ENCODE measurements at regions not wholly inside any gene's neighbourhood (a gene's known extent, or its start where the extent isn't known, plus 50 kb on each side); places are given as distances from the start of the nearest gene placed in this dataset.

DNA sequence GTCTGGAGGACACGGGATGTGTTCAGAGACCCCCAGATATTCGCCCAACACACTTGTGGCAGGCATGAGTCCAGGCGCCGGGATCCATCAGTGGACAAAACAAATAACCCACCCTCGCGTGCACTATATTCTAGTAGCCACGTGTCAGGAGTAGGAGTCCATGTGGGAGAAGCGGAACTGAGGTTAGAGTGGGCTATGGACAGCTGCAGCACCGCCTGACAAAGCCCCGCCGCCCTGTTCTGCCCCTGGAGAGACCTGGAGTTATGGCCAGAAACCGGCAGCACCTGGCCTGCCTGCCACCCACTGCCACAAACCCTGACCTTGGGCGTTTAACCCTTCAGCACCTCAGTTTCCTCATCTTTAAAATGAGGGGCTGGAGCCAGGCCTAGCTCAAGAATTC, 181.0 kb upstream of the RNF32 start:
- Histone ChIP-seq H3K27me3 (ENCODE audit: insufficient read depth, poor library complexity, severe bottlenecking) (peaks cover 5% of the 10 kb centered on the region), H3K9me3 (ENCODE audit: severe bottlenecking) (no peaks in the 10 kb centered on the region), H3K27ac (ENCODE audit: poor library complexity, severe bottlenecking) (no peak overlapping the region), H3K4me3 (ENCODE audit: severe bottlenecking) (no peak overlapping the region), H3K36me3 (ENCODE audit: low read depth) (no peaks in the 10 kb centered on the region), H3K4me1 (ENCODE audit: insufficient read depth, poor library complexity, severe bottlenecking) (no peaks in the 10 kb centered on the region)
- no peak for TF ChIP-seq CTCF (IDR thresholded peaks at IDR 0.05; ENCODE audit: poor library complexity, severe bottlenecking)
- ATAC-seq (ENCODE audit: low read depth) (no peak), DNase-seq (ENCODE audit: low spot score) (no peak)

GRCh38 chr7:156459067-156459466, 181.5 kb upstream of the RNF32 start:
- no peak for TF ChIP-seq CTCF (IDR thresholded peaks at IDR 0.05; ENCODE audit: poor library complexity, severe bottlenecking)
- ATAC-seq (ENCODE audit: low read depth) (no peak), DNase-seq (ENCODE audit: low spot score) (no peak)
- Histone ChIP-seq H3K4me1 (ENCODE audit: insufficient read depth, poor library complexity, severe bottlenecking) (no peaks in the 10 kb centered on the region), H3K9me3 (ENCODE audit: severe bottlenecking) (no peaks in the 10 kb centered on the region), H3K27me3 (ENCODE audit: insufficient read depth, poor library complexity, severe bottlenecking) (peaks cover 5% of the 10 kb centered on the region), H3K4me3 (ENCODE audit: severe bottlenecking) (no peak overlapping the region), H3K36me3 (ENCODE audit: low read depth) (no peaks in the 10 kb centered on the region), H3K27ac (ENCODE audit: poor library complexity, severe bottlenecking) (no peak overlapping the region)

GRCh38 chr7:156458011-156458410, 182.6 kb upstream of the RNF32 start:
- TF ChIP-seq CTCF (IDR thresholded peaks at IDR 0.05; ENCODE audit: poor library complexity, severe bottlenecking): no peak
- Histone ChIP-seq H3K4me3 (ENCODE audit: severe bottlenecking) (no peak overlapping the region), H3K9me3 (ENCODE audit: severe bottlenecking) (no peaks in the 10 kb centered on the region), H3K36me3 (ENCODE audit: low read depth) (no peaks in the 10 kb centered on the region), H3K27ac (ENCODE audit: poor library complexity, severe bottlenecking) (no peak overlapping the region), H3K4me1 (ENCODE audit: insufficient read depth, poor library complexity, severe bottlenecking) (no peaks in the 10 kb centered on the region), H3K27me3 (ENCODE audit: insufficient read depth, poor library complexity, severe bottlenecking) (peaks cover 5% of the 10 kb centered on the region)
- no peak for DNase-seq (ENCODE audit: low spot score)
- ATAC-seq (ENCODE audit: low read depth): no peak

DNA sequence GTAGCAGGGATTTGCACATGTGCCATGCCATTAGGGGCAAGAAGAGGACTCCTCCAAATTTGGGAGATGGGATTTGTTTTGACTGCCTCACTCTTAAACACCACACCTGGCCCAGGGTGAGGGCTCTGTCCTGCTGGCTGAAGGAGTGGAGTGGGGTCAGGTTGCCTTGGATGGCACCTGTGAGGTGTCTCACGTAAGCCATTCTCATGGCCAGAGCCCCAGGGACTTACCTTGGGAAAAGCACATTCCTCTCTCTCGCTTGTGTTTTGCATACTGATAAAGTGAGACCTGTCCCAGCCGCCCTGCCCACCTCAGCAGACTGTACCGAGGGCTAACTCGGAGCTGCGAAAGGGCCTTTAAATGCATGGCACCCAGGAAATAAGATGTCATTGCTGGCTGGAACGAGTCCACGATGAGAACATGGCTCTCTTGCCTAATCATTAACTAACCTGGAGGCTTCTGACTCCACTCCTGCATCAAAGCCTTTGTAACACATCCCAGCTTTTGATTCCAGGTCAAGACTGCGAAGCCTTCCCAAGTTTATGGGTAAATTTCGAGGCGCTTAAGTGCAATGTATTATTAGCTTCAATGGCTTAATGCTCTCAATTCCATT, 184.0 kb upstream of the RNF32 start:
- Histone ChIP-seq H3K9me3 (ENCODE audit: severe bottlenecking) (no peaks in the 10 kb centered on the region), H3K4me1 (ENCODE audit: insufficient read depth, poor library complexity, severe bottlenecking) (no peaks in the 10 kb centered on the region), H3K27ac (ENCODE audit: poor library complexity, severe bottlenecking) (no peak overlapping the region), H3K36me3 (ENCODE audit: low read depth) (no peaks in the 10 kb centered on the region), H3K27me3 (ENCODE audit: insufficient read depth, poor library complexity, severe bottlenecking) (peaks cover 5% of the 10 kb centered on the region), H3K4me3 (ENCODE audit: severe bottlenecking) (no peak overlapping the region)
- no peak for TF ChIP-seq CTCF (IDR thresholded peaks at IDR 0.05; ENCODE audit: poor library complexity, severe bottlenecking)
- no peak for ATAC-seq (ENCODE audit: low read depth)
- DNase-seq (ENCODE audit: low spot score): no peak

GRCh38 chr7:156456032-156456431, 184.5 kb upstream of the RNF32 start:
- DNase-seq (ENCODE audit: low spot score) (no peak), ATAC-seq (ENCODE audit: low read depth) (no peak)
- H3K4me3 ChIP-seq (ENCODE audit: severe bottlenecking): no peak overlapping the region
- H3K27ac ChIP-seq (ENCODE audit: poor library complexity, severe bottlenecking): no peak overlapping the region
- H3K27me3 ChIP-seq (ENCODE audit: insufficient read depth, poor library complexity, severe bottlenecking): peaks cover 5% of the 10 kb centered on the region
- no peaks in the 10 kb centered on the region for H3K36me3 ChIP-seq (ENCODE audit: low read depth)
- H3K9me3 ChIP-seq (ENCODE audit: severe bottlenecking): no peaks in the 10 kb centered on the region
- no peaks in the 10 kb centered on the region for H3K4me1 ChIP-seq (ENCODE audit: insufficient read depth, poor library complexity, severe bottlenecking)
- no peak for TF ChIP-seq CTCF (IDR thresholded peaks at IDR 0.05; ENCODE audit: poor library complexity, severe bottlenecking)

All from RWPE2 (cell line).